Left ventricle myocardium inferior (tissue), 1 donor: ENCODE measurements at regions not wholly inside any gene's neighbourhood (a gene's known extent, or its start where the extent isn't known, plus 50 kb on each side); places are given as distances from the start of the nearest gene placed in this dataset.
A peak's percentile ranks its signal among the peaks of the same experiment; 100 is the strongest.
"Not testable (repeated sequence)": the region's sequence is repeated elsewhere in the genome, so short reads cannot be mapped to it uniquely, and the experiment has no call there.

Source experiments
- DNase-seq: peaks from one replicate; pipeline ENCODE4 v3.0.0-alpha.2; 2020
- H3K27ac ChIP-seq: fragments of 200-600 bp; replicated peaks from 2 replicates; pipeline ENCODE4 v1.8.0; 2021
- H3K27me3 ChIP-seq: fragments of 200-600 bp; 2 replicates; pipeline ENCODE4 v1.8.0; 2021; ENCODE audit warnings: low read depth
- H3K36me3 ChIP-seq: fragments of 200-600 bp; 2 replicates; pipeline ENCODE4 v1.8.0; 2021
- H3K4me1 ChIP-seq: fragments of 200-600 bp; 2 replicates; pipeline ENCODE4 v1.8.0; 2021
- H3K4me3 ChIP-seq: fragments of 200-600 bp; 2 replicates; pipeline ENCODE4 v1.8.0; 2021; ENCODE audit warnings: mild to moderate bottlenecking, moderate library complexity
- H3K9me3 ChIP-seq: fragments of 200-600 bp; replicated peaks from 2 replicates; pipeline ENCODE4 v1.8.0; 2021
- intact Hi-C: fragments of 100-400 bp; cut with micrococcal nuclease; formaldehyde crosslinking; loops from one replicate; pipeline ENCODE4 v1.11.0; 2022
- TF ChIP-seq, protein P1 (sequence below): fragments of 200-600 bp; IDR thresholded peaks from 2 replicates; pipeline ENCODE4 v1.8.0; 2021; ENCODE audit warnings: antibody characterized with exemption, mild to moderate bottlenecking, borderline replicate concordance
- donor health status: DM: no; HTN: yes; CAD: no; lungs with severe emphysema.

DNA sequence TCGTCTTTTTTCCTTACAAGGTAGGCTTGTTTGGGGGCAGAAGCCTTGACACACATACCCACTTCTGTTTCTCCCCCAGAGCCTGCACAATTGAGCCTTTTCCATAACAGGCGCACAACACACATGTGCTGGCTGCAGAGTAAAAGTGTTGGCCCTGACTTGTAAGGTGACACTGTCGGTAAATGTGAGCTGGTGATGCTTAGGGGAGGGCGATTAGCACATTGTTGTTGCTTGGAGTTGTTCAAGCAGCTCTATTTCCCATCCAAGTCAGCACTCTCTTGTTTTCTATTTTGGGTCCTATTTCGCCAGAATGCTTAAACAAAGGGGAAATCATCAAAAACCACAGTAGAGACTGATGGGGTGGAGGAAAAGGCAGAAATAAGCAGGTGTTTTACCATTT is 51.9 kb upstream of the PTPRJ start:
- Histone ChIP-seq H3K4me1 (peaks cover 10% of the 10 kb centered on the region), H3K27ac (no peak overlapping the region)

DNA sequence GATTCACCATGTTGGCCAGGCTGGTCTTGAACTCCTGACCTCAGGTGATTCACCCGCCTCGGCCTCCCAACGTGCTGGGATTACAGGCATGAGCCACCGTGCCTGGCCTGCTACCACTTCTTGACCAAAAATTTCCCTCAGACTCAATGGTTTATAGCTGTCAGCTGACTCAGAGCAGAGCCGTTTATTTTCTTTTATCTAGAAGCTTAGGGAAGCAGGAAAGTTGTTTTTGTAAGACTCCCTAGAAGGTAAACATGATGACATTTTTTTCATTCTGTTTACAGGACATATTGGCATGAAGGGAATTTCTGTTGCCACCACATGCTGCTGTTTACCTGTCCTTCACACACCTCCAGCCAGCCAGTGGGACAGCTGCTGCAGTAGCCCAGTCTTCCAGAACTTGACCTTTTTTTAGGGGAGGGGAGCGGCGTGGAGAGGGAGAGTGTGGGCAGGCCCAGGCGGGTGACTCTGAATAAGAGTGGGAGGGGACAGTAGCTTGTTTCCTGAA is 56.1 kb upstream of the PTPRJ start:
- Histone ChIP-seq H3K27ac (peak overlapping the region; percentile 55), H3K4me3 (no peak overlapping the region), H3K4me1 (peaks cover 11% of the 10 kb centered on the region), H3K9me3 (no peaks in the 10 kb centered on the region), H3K27me3 (no peaks in the 10 kb centered on the region), H3K36me3 (no peaks in the 10 kb centered on the region)
- TF ChIP-seq, protein P1, sequence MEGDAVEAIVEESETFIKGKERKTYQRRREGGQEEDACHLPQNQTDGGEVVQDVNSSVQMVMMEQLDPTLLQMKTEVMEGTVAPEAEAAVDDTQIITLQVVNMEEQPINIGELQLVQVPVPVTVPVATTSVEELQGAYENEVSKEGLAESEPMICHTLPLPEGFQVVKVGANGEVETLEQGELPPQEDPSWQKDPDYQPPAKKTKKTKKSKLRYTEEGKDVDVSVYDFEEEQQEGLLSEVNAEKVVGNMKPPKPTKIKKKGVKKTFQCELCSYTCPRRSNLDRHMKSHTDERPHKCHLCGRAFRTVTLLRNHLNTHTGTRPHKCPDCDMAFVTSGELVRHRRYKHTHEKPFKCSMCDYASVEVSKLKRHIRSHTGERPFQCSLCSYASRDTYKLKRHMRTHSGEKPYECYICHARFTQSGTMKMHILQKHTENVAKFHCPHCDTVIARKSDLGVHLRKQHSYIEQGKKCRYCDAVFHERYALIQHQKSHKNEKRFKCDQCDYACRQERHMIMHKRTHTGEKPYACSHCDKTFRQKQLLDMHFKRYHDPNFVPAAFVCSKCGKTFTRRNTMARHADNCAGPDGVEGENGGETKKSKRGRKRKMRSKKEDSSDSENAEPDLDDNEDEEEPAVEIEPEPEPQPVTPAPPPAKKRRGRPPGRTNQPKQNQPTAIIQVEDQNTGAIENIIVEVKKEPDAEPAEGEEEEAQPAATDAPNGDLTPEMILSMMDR = no peak
- no peak for DNase-seq
- intact Hi-C loops = no loop called here

More for the DNA sequence above, 51.9 kb upstream of the PTPRJ start:
- TF ChIP-seq, protein P1 = no peak
- intact Hi-C loops = no loop called here
- Histone ChIP-seq H3K36me3 (no peaks in the 10 kb centered on the region), H3K4me3 (no peak overlapping the region), H3K9me3 (no peaks in the 10 kb centered on the region), H3K27me3 (no peaks in the 10 kb centered on the region)
- DNase-seq = no peak

DNA sequence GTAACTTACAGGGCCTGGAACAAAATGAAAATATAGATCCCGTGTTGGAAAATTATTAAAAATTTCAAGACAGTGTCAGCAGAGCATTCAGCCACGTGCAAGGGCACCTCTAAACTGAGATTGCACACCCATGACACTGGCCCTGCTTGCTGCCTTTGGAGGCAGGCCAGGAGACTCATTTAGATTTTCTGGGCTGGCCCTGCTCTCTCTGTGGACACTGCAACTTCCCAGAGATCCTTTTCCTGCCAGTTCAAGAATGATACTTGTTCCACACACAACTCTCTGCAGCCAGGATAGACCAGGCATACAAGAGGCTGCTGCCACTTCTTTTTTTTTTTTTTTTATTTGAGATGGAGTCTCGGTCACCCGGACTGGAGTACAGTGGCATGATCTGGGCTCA is 56.7 kb upstream of the PTPRJ start:
- H3K36me3 ChIP-seq = no peaks in the 10 kb centered on the region
- peak overlapping the region; percentile 55 for H3K27ac ChIP-seq
- DNase-seq = peak; percentile 40
- intact Hi-C loops = no loop called here
- H3K9me3 ChIP-seq = no peaks in the 10 kb centered on the region
- TF ChIP-seq, protein P1 = no peak
- no peak overlapping the region for H3K4me3 ChIP-seq
- no peaks in the 10 kb centered on the region for H3K27me3 ChIP-seq
- H3K4me1 ChIP-seq = peaks cover 11% of the 10 kb centered on the region

DNA sequence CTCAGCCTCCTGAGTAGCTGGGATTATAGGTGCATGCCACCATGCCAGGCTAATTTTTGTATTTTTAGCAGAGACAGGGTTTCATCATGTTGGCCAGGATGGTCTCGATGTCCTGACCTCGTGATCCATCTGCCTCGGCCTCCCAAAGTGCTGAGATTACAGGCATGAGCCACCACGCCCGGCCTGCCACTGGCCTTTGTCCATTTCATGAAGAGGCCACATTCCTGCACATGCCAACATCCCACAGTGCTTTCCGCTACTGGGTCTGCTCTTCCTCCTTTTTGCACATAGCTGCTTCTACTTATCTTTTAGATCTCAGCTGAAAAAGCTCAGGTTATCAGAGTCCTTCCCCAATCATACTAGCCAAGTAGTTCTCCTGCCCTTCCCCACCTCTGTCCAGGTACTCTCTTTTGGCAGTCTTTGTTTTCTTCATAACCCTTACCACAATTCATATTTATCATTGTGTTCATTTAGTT is 59.2 kb upstream of the PTPRJ start:
- DNase-seq, H3K4me3 ChIP-seq, H3K27me3 ChIP-seq, intact Hi-C loops, H3K36me3 ChIP-seq, H3K27ac ChIP-seq, H3K9me3 ChIP-seq: not testable (repeated sequence)
- peaks cover 33% of the 10 kb centered on the region for H3K4me1 ChIP-seq

DNA sequence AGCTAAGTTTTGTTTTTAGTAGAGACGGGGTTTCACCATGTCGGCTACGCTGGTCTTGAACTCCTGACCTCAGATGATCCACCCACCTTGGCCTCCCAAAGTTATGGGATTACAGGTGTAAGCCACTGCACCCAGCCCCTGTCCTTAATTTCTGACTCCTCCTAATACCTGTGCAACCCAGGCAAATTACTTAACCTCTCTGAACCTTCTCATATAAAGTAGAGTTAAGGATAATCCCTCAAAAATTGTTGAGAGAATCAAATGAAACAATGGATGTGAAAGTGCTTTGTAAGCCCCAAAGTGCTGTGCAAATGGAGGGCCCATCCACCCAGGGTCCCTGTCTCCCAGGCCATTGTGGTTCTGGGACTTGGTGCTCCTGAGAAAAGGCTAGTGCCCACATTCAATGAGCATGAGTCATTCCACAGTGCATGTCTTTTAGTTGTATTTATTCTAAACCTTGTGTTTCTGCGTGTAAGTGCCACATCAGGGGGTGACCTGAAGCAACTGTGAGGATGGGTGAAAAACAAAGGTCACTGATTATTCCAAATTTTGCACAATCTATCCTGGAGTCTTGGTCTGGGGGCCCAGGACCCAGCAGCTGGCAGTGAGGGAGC is 61.4 kb upstream of the PTPRJ start:
- Histone ChIP-seq H3K9me3 (no peaks in the 10 kb centered on the region), H3K27ac (no peak overlapping the region), H3K4me1 (peaks cover 40% of the 10 kb centered on the region), H3K4me3 (no peak overlapping the region), H3K27me3 (no peaks in the 10 kb centered on the region), H3K36me3 (no peaks in the 10 kb centered on the region)
- intact Hi-C loops = no loop called here
- TF ChIP-seq, protein P1 = no peak
- no peak for DNase-seq

DNA sequence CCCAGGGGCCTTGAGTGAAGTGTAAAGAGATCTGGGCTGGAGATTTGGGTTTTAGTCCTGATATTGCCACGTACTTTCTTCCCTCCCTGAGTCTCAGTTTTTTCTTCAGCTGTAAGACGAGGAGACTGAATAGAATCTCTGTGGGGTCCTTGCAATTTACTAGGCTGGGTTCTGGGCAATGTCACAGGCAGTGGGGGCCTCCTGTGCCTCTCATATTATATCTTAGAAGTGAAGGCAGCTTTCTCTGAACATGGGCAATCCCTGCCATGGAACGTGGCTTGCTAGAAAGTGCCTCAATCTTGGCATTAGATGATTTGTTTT is 62.0 kb upstream of the PTPRJ start:
- peaks cover 33% of the 10 kb centered on the region for H3K4me1 ChIP-seq
- H3K4me3 ChIP-seq = peak overlapping the region; percentile 30
- no peaks in the 10 kb centered on the region for H3K27me3 ChIP-seq
- intact Hi-C loops = no loop called here
- TF ChIP-seq, protein P1 = no peak
- no peaks in the 10 kb centered on the region for H3K36me3 ChIP-seq
- no peaks in the 10 kb centered on the region for H3K9me3 ChIP-seq
- no peak for DNase-seq
- peak overlapping the region; percentile 69 for H3K27ac ChIP-seq
